ENCODE measurements at regions not wholly inside any gene's neighbourhood (a gene's known extent, or its start where the extent isn't known, plus 50 kb on each side); places are given as distances from the start of the nearest gene placed in this dataset.

DNA sequence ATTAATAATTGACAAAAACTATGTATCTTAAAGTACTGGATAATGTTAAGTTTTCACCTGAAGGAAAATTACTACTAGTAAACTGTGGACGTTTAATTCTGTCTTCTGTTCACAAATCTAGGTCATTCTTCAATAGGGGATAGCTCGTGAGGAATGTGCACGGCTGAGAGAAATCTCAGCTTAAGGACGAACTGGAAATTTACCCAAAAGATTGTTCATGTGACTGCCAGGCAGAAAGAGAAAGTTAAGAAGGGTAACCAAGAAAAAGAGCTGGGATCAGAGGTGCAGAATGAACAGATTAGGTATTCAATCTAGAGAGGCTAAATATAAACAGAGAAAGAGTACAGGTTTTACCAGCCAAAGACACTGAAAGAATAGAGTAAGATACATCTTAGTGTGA lies 245.3 kb downstream of the CASP12 start:
- FAIRE-seq = no peak

DNA sequence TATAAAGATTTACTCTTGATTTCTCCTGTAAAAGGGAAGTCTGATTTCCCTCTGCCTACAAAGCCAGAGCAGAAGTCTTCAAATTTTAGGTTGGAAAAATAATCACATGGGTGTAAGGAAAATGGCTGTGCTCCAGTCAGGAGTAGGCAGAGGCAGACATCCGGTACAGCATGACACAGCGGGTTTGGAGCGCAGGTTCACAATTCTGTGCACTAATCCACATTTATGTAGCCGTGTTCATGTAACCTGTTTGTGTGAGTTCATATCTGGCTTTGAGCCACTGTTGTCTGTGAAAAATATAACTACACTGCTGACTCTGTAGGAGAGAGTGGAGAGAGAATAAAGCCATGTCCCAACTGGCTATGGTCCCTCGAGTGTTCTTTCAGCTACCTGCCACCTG lies 248.0 kb downstream of the CASP12 start:
- FAIRE-seq = no peak

DNA sequence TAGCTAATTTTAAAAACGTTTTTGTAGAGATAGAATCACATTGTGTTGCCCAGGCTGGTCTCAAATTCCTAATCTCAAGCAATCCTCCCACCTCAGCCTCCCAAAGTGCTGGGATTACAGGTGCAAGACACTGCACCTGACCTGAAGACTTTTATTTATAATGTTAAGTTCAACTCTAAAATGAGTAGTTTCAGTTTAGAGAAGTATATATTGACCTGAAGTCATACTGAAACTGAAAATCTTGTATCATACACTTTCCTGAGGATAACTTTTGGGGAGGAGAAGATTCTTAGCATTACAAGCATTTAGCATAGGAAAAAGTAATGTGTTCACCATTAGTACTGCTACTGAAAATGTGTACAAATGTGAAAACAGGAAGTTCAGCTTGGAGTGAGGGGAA lies 249.3 kb downstream of the CASP12 start:
- no peak for FAIRE-seq

DNA sequence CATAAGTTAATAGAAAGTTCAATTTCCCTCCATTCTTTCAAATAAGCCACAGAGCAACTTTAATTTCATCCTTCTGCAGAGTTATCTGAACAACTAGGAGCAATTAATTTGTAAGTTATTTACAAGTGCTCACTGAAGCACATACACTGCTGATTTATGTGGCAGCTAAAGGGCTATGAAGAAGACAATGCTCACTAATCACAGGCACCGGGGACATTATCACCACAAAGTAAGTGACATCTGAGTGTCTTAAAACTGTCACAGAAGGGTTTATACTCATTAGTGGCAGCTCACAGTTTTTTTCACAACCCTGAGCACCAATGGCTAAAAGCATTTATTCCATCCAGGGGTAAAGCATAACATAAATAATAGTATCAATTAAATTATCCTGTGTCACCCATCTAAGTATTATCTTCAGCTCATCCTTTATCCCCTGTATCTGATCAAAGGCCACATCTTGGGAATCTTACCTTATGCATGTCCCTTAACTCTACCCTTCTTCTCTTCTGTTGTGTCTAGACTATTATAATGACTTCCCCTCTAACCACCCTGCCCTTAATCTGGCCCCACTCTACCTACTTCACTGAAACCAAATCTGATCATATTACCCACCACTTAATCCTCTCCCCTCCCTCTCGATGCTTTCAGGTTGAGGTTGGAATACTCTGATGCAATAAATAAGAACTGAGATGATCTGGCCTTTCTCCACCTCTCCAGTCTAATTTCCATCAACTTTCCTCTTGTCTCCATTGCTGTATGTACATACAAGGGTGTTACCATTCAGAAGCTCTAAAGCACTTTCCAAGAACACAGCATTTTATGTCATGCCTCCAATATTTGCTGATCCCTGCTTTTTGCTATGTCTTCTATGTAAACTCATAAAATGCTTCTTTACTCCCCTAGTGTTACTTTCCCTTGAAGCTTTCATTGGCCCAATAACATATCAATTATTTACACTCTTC lies 252.7 kb downstream of the CASP12 start:
- FAIRE-seq = no peak

DNA sequence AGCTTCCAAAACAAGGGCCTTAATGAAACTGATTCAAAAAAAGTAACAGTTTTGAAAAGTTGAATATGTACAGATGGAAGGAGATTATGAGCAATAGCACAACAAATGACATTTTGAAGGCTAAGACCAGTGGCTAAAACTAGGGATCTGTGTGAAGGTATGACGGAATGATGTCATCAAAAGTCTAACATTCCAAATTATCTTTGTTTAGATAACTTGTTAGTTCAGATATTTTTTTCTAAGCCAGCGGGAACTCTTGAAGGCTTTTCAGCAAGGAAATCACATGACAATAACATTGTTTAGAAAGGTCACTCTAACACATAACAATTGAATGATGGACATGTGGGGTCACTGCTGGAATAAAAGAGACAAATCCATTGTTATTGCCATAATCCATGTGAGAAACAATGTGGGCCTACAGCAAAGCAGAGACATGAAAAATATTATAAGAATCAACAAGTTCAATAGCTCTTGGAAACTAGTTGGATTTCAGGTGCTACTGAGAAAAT lies 260.5 kb downstream of the CASP12 start:
- no peak for FAIRE-seq

DNA sequence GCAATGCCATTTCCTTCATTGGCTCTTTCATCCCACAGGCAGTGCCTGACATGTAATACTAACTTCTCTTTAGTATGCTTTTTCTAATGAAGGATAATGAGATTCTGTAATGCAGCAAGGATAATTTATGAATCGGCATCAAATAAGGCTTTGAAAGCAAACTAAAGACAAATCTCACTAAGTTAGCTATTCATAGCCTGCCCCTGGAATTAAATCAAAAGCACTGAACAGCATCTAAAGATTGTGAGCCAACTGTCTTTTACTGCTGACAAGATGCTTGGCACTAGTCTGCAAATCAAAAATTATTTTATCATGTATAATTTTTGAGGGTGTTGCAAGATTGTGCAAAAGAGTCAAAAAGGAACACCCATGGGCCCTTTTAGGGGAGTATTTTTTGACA lies 265.0 kb downstream of the CASP12 start:
- no peak for FAIRE-seq

DNA sequence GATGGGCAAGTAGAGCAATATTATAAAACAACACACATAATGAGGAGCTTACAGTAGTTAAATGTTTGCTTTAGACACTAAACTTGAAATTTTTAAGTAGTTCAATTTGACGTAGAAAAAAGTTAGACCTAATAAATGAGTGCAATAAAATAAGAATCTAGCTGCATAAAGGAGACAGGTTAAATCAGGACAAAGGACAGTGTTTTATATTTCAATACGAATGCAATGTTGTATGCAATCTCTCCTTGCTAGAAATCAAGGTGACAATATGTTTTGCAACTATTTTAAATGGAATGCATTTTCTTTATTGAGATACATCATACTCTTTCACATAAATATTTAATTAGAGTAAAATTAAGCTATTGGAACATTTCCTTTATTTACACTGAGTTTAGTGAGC lies 267.9 kb downstream of the CASP12 start:
- FAIRE-seq = no peak

DNA sequence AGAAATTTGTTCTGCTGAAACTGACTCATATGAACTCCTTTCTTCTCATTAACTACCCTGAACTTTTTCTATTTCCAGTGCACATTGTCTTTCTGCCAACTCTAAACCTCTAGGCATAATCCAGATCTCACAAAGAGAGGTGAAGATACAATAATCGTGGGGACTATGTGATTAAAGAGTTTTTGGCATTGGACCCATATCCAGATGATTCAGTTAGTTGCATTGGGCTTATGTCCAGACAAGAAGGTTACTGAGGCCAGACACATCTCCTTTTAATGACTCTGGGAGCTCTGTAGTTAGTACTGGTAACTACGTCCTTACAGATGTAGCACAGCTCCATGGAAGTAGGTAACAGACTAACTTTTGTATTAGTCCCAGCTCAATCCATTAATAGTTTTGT lies 273.0 kb downstream of the CASP12 start:
- no peak for FAIRE-seq

DNA sequence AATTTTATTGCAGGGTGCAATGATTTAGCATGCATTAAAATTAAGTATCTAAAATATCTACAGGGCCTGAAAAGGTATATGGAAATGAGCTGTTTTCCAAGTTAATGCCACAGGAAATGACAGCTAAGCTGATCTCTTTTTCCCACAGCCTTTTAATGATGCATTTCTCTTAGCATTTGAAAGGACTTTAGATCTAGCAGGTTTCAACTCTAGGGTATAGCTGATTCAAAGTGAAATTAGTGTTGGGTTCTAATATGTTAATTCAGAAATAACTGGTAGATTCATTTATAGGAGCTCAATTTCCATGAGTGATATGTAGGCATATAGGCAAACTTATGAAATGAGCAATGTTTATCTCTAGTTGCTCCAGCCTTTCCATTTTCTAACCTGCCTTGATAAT lies 274.2 kb downstream of the CASP12 start:
- FAIRE-seq = no peak

DNA sequence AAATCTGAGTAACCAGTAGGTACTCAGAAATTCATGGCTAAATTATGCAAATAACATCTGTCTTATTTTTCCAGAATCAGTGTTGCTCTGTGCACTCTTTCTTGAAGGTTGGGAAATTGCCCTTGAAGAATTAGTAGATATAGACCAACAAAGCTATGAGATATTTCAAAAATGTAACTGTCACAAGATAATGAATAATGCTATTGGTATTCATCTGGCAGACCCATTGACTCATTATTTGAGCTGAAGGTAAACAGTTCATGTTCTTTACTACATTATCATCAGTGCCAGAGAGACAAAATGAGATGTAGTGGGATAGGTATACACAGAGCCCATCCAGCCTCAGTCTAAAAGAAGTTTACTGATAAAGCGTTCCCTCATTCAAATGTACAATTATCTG lies 274.7 kb downstream of the CASP12 start:
- FAIRE-seq = no peak

DNA sequence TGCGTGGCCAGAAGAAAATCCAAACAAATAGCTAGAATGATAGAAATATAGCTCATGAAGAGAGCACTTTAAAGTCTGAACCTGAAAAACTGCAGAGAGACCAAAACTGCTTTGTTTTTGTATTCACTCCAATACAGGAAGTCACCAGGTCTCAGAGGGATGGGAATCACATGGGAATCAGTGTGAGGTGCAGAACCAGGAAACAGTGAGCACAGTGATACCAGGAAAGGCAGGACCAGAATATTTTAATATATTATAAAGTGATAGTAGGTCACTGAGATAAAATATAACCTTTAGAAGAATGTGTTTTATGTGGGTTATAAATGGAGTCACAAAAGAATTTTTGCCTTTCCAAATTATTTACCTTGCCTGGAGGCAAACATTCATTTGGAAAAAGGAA lies 277.3 kb downstream of the CASP12 start:
- no peak for FAIRE-seq

DNA sequence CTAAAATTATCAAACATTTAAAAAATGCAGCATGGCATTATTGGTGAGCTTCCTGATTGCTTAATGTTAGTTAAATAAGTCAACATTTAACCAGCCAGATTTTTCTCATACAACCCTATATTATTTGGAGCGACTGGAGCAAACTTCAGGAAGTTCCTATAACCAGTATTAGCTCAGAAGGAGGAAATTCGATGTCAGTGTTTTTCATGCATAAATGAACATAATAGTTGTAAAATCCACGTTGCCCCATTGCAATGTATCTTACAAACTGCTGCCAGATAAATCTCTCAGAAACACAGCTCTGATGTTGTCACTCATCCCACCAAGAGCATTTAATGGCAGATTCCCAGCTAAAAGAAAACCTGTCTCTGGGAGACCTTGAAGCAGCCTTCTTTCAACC lies 278.5 kb downstream of the CASP12 start:
- no peak for FAIRE-seq

DNA sequence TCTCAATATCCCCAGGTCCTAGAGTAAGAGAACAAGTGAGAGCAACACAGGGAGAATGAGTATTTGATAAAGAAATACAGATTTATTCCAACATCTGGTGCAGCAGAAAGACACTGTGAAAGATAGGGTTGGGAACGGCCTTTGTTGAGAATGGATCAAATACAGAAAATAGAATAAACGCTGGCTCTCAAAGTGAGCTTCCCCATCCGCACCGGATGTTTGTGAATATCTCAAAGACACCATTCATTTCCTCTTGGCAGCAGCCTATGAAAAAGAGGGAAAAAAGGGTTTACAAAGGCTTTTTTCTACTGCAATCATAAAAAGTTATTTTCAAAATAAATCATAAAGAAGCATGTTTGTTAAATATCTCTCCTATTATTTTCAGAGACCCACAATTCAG lies 279.3 kb downstream of the CASP12 start:
- no peak for FAIRE-seq

DNA sequence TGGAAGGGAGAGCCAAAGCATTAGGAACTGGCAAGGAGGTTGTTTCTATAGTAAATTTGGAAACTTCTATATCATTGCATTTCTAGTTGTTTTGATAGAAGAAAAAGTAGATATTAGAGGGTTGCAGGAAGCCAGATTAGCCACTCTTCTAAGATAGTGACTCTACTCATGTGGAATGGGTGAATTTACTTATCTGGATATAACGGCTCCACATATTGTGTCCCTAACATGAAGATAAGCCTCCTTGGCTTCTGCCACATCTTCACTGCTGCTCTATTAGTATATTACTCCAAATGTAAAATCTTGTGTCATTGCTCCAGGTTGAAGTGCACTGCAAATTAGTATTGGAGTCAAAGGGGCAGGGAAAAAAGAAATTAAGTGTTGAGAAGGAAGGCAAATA lies 283.3 kb downstream of the CASP12 start:
- no peak for FAIRE-seq

DNA sequence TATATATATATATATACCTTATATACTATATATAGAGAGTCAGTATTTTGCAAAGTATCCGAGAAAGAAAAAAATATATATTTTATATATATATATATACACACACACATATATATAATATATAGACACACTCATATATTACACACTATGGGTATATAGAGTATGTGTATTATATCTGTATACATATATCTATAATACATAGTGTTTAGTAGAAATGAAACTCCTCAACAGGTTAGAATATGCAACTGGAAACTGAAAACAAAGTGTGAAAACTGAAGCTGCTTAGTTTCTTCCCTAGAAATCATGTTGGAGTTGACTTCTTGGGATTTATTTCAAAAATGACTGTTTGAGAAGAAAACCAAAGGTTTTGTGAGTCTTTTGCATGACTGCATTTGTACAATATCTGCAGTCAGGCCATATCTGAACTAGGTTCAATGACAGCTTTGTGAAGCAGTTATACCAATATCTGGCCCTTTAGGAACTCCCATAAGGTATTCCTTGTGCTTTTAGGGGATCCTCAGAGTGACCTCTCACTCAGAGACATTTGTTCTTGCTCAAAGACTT lies 284.1 kb downstream of the CASP12 start:
- FAIRE-seq = no peak

DNA sequence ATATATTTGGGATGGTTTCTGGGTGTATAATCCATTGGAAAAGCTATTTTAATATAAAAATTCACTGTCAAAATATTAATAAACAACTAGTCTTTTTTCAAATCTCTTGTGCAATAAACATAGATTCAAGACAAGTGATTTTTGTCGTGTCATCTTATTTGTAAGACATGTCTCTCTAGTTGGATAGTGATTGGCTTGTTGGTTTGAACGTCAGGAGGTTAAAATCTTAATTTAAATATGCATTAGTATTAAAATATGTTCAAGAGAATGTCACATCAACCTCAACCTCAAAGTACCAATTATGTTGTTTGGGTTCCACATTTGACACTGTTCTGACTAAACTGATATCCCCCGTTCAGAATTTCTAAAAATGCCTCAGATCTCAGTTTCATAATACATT lies 287.6 kb downstream of the CASP12 start:
- no peak for FAIRE-seq

DNA sequence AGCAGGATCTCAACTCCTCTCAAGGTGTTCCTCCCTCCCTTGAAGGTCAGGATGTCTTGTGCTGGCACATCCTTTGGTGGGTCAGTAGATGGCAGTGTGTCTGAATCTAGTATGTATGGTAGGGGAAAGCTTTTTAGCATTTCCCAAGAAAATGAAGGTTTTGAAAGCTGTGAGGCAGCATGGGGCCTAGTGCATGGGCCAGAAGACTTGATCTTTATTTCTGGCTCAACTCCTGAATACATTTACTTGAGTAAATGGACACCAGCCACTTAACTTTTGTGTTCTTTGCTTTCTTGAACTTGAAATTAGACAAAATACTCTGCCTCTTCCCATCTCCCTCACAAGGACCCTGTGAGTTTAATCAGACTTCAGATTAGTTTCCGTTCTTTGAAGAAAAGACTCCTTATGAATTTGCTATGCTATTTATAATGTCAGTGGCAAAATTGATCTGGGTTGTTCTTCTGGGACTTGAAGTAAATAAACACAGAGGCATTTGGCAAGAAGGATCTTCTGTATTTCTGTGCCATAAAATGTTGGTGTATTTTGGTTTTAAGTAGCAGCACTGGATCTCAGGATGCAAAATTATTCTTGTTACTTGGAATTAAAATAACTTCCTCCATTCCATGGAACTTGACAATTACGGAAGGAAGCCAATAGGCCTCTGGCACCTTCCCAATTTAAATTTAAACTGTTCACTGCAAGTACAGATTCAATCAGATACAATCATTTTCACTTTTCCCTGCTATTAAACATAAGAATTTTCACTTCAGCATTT lies 288.8 kb downstream of the CASP12 start:
- FAIRE-seq = peak; percentile 33

DNA sequence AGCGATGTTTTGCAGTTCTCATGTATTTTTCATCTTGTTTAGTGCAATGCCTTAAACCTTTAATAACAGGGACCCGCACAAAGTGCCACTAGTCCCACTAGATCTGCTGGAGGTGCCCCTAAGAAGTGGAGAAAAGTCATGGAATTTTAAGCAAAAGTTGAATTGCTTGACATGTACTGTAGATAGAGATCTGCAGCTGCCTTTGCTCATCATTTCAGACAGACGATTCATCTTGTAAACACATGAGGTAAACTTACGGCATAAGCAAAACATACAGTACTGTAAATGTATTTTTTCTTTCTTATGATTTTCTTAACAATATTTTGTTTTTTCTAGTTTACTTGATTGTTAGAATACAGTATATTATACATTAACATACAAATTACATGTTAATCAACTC lies 295.6 kb downstream of the CASP12 start:
- FAIRE-seq = no peak

DNA sequence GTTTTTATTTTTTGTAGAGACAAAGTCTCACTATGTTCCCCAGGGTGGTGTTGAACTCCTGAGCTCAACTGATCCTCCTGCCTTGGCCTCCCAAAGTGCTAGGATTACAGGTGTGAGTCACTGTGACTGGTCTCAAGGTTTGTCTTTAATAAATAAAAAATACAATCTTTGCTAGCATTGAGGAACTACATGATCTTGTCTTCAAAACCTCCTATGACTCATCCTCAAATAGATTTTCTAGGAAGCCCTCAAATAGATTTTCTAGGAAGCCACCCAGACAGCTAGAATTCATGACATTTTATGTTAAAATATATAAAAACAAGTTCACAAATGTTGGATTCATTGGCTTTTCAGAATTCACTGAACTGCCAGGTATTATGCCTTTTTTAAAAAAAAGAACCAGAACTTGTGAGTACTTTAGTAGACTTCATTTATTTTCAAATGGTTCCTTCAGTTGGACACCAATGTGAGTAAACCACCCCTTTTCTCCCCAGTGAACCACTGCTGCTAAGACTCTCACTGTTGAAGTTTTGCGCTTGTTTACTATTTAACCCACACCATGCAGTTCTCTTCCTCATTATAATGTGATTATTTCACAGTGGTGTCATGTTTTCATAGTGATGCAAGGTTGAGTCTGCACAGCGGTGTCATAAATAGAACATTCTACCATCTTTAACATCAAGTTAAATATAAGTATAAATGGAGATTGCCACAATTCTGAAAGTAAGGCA lies 303.9 kb downstream of the CASP12 start:
- FAIRE-seq = no peak

DNA sequence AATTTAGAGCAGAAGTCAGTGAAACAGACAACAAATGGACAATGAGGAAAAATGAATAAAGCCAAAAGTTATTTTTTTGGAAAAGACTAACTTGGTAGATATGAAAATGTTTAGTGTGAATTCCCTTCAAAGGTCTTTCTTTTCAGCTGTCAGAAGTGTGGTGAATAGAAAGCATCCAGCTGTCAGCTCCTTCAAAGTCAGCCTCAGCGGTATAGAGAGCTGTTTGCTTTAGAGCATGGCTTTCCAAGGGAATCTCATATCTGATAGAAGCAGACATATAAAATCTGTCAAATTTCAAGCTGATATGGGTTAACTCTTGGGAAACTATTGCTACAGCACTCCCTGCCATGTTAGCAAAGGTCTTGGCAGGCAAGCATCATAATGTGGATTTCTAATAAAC lies 309.3 kb downstream of the CASP12 start:
- no peak for FAIRE-seq

DNA sequence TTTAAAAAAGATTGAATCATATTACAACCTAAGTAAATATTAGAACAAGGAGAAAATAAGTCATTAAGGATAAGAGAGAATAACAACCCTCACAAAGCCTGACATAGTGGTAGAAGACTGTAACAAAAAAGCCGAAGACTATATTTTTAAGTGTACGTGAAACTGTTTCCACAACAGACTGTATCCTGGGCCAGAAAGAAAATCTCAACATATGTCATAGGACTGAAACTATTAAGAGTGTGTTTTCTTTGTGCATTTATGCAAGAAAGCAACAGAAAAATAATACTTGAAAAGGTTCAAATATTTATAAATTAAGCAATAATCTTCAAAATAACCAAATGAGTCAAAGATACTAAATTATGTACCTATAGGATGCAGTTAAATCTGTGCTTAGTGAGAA lies 309.8 kb downstream of the CASP12 start:
- FAIRE-seq = no peak

DNA sequence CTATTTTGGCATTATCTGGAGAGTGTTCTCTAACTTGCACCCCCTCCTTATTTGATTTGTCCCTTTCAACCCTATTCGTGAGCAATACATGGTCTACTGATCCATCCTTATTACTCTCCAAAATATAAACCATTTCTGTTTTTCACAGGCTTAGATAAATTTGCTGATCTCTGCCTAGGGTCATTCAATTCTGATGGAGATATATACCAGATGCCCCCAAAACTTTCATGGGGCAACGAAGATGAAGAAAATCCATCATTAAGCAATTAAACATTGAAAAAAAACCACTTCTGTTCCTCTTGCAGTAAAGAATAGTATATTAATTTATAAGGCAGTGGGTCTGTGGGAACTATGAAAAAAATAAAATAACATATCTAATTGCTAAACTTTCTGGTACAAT lies 313.4 kb downstream of the CASP12 start:
- no peak for FAIRE-seq

DNA sequence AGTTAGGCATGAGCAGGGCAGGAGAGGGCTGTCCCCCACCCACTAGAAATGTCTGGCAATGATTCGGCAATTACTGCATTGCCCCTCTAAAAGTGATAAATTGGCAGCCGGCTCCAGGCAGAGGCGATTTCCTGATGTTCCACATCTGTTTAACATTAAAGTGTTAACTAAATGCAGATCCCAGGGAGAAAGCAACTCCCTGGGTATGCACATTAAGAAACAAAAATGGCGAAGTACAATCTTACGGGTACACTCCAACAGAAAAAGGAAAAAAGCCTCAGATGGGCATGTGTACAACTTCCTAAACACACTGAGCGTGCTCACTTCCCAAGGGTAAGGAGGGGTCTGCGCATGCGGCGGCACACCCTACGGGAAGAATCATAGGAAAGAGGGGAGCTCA lies 314.4 kb downstream of the CASP12 start:
- no peak for FAIRE-seq
